GM12865 (cell line): ENCODE measurements at regions not wholly inside any gene's neighbourhood (a gene's known extent, or its start where the extent isn't known, plus 50 kb on each side); places are given as distances from the start of the nearest gene placed in this dataset.

Experiments used
- DNase-seq: peaks from one replicate; pipeline ENCODE4 v3.0.0; 2010; ENCODE audit warnings: low read depth
- H3K4me3 ChIP-seq: 2 replicates; pipeline ENCODE4 v1.5.1; 2011; ENCODE audit warnings: mild to moderate bottlenecking, low read depth, low read length, control low read depth
- CTCF ChIP-seq: IDR thresholded peaks from 2 replicates; pipeline ENCODE4 v1.5.1; 2011; ENCODE audit warnings: low read length, control low read depth, low read depth, inconsistent platforms; ENCODE audit not compliant: insufficient read depth; ENCODE audit errors: missing control alignments

DNA sequence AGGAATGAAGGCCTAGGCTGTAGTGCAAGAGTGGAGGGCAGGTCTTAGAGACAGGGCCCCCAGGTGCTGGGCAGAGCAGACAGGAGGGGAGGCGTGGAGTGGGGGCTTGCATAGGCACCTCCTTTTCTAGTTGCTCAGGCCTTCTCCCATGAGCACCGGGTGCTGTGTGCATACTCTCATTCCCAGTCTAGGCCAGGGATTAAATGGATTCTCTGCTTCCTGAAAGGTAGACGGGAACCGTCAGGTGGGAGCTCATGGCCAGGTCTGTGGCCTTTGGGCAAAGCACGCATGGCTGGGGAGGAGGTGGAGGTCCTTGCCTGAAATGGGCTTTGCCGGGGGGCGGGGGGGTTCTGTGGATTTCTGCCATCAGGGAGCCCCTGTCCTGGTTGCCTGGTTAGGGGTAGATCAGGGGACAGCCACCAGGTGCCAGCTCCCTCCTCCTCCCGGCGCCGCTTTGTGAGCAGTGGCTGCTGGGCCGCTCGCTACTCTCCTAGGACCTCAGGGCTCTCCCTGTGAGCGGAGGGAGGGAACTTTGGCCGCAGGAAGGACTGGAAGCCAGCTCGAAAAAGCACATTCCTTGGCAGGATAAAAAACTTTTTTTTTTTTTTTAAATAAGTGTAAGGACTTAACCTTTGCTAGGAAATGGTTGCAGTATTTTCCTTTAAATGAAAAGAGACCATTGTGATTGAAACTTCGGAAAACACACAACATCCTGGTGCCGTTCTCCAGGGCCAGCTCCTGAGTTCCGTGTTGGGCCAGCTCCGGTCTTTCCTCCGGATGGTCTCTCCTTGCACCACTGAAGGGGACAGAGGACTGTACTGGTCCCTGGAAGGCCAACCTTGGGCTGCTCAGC, 82.8 kb upstream of the HAAO start:
- TF ChIP-seq CTCF: no peak
- no peak for DNase-seq
- H3K4me3 ChIP-seq: no peak overlapping the region

DNA sequence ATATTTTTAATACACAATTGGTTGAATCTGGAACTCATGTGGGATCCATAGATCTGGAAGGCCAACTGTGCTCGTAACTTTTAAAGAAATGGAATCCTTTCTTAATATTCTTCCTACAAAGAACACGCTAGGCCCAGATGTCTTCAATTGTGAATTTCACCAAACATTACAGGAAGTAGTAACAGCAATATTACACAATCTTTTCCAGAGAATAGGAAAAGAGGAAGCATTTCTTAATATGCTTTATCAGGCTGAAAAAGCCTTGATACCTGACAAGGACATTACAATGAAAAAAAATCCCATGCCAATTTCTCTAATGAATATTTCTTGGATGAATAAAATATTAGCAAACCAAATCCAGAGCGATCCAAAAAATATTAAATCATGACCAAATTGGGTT, 80.3 kb upstream of the HAAO start:
- no peak overlapping the region for H3K4me3 ChIP-seq
- no peak for DNase-seq
- TF ChIP-seq CTCF: no peak

- no peak for TF ChIP-seq CTCF
- no peak for DNase-seq
- no peak overlapping the region for H3K4me3 ChIP-seq
Observed at GRCh38 chr2:42871372-42871771, 79.0 kb upstream of the HAAO start.

DNA sequence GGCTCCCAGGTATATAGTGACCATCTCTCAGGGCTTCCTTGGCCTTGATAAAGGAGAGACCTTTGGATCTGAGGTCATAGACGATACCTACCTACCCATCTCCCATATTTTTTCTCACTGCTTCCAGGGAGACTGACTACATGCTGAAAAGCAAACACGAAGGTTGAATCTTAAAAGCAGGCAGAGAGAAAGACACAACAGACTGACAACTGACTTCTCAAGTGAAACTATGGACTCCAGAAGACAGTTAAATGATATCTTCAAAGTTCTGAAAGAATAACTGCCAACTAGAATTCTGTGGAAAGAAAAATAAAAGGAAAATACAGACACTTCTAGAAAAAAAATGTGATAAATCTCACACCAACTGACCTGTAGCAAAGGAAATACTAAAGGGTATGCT, 76.5 kb upstream of the HAAO start:
- no peak for TF ChIP-seq CTCF
- no peak for DNase-seq
- no peak overlapping the region for H3K4me3 ChIP-seq

DNA sequence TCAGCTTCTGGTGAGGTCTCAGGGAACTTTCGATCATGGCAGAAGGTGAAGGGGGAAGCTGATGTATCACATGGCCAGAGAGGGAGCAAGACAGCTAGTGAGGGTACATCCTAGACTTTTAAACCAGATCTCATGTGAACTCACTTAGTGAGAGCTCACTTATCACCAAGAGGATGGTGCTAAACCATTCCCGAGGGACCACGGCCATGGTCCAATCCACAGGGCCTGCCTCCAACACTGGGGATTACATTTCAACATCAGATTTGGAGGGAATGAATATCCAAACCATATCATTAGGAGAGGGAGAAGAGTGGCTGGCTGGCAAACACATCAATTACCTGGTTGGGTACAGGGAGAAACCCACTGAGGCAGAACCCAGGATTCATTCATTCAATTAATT, 75.7 kb upstream of the HAAO start:
- no peak overlapping the region for H3K4me3 ChIP-seq
- no peak for TF ChIP-seq CTCF
- no peak for DNase-seq

DNA sequence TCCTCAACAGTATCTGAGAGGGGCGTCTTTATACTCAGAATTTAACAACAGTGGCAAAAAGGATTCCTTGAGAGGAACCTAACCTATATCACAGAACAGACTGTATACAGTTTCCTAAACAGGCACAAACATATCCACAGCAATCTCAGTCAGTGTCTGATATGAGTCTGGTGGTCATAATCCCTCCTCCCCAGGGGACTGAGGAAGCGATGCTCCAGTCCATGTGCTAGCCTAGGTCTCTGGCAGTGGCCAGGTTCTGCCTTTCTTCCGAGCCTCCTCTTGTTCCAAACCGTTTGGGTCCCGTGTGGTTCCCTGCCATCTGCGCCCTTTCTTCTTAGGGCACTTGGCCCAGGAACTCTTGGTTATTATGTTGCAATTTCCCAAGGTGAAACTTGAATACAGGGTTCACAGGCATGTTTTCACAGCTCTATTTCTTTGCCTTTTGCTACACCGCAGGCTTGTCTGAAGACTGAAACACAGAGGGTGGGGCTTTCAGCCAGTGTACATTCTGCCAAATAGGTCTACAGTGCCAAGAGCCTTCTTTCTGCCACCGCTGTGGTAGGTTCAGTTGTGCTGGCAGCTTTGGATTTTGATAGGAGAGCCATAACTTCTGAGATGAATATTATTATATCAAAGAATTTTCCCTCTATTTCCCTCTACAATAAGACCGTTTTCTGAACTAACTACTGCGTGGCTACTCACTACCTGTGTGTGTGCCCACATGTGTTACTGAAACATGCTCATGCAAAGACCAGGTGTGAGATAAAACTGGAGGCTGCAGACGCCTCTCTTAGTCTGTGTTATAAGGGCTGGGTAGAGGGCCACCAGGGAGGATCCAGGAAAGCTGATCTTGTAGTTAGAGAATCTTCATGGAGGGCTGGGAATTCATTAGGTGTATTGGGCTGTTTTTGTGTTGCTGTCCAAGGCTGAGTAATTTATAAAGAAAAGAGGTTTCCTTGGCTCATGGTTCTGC, 75.0 kb upstream of the HAAO start:
- no peak overlapping the region for H3K4me3 ChIP-seq
- no peak for TF ChIP-seq CTCF
- no peak for DNase-seq
